ENCODE measurements at regions not wholly inside any gene's neighbourhood (a gene's known extent, or its start where the extent isn't known, plus 50 kb on each side); places are given as distances from the start of the nearest gene placed in this dataset.
A peak's percentile ranks its signal among the peaks of the same experiment; 100 is the strongest.

DNA sequence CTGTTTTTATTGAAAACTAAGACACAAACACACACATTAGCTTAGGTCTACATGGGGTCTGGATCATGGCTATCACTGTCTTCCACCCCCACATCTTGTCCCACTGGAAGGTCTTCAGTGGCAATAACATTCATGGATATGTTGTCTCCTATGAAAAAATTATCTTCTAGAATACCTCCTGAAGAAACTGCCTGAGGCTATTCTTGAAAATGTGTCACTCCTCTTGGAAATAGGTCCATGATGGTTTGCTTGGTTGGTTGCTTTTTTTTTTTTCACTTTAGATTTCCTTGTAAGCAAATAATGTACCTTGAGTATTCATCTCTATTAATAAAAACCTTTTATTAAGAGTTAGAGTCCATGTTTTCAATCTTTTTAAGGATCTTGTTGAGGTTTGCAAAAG lies 195.3 kb upstream of the PDE5A start:
- DNase-seq (ENCODE audit: low spot score) = no peak

DNA sequence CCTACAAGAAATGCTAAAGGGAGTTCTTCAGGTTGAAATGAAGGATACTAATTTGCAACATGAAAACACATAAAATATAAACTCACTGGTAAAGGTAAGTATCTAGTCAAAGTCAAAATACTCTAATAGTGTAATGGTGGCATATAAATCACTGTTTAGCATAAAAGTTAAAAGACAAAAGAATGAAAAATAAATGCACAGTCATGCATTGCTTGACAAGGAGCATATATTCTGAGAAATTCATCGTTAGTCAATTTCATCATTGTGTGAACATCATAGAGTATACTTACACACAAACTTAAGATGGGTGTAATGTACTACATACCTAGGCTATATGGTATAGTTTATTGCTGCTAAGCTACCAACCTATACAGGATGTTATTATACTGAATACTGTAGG lies 194.4 kb upstream of the PDE5A start:
- DNase-seq (ENCODE audit: low spot score) = no peak

- no peak for DNase-seq (ENCODE audit: low spot score)
Measured at GRCh38 chr4:119816473-119816872, 187.9 kb upstream of the PDE5A start.

- no peak for DNase-seq (ENCODE audit: low spot score)
Measured at GRCh38 chr4:119810001-119810400, 181.4 kb upstream of the PDE5A start.

- no peak for DNase-seq (ENCODE audit: low spot score)
Measured at GRCh38 chr4:119804404-119804803, 175.8 kb upstream of the PDE5A start.

DNA sequence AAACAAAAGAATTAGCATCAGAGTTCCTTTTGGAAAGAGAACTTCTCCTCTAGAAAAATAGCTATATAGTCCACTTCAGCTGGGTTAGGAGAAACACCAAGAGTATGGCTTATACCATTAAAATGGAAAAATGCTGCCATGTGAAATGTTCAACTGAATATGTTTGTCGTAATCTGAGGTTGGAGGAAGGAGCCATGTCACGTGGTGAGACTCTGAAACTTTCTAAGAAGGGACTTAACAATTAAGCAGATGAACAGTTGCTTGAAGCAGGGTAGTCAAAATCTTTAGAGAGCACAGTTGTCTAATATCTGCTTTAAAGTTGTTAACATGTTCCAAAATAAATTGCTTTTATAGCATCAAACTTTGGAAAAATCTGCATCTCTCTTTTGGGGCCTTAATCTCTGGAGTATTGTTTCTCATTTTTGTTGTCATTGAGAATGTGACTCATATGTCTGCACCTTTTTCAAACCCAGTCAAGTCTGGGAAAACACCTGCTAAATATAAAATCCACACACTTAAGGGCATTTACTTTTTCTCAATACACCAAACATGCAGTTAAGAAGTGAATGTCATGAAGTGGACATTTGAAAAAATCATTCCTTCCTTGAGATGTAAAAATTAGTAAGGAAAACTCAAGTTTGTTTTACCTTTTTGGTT lies 168.8 kb upstream of the PDE5A start:
- no peak for DNase-seq (ENCODE audit: low spot score)

DNA sequence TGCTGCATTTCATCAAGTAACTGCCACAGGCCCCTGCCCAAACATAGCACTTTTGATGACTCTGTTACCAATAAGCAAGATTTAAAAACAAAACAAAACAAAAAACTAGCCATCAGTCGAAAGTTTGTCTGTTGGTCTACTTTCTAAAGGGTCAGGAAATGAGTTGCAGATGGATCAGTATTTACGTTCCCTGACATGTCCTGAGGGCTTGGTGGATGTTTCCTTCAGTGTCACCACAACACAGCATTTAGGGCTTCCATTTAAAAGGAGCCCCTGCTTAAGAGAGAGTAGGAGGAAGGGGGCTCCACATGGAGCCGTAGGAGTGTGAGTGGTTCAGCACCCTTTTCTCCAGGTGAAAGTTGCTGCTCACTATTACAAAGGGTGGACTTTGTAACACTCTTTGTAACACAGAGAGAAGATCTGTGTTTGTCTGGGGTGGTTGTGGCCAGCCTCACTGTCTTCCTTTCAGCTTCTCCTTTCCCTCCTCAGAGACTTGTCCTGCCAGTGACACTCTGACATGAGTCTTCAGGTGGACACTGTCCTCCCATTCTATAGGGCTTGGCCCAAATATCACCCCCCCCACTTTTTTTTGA lies 167.5 kb upstream of the PDE5A start:
- no peak for DNase-seq (ENCODE audit: low spot score)

- no peak for DNase-seq (ENCODE audit: low spot score)
Measured at GRCh38 chr4:119794681-119795080, 166.1 kb upstream of the PDE5A start.

DNA sequence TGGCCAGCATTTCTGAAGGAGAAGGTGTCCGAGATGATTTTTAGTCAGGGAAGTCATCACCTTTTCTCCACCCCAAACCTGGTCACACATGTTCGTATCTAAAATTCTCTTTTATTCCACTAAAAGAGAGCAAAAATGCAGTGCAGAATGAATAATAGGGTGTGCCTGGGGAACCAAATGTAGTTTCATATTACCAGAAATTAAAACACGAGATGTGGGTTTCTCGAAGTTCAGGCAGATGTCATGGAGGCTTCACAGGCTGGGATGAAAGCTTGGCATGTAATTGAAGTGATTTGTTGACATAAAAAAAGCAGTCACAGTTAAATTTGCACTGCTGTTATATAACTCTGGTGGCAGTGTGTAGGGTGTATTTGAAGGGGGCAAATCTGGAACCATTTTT lies 165.5 kb upstream of the PDE5A start:
- no peak for DNase-seq (ENCODE audit: low spot score)

DNA sequence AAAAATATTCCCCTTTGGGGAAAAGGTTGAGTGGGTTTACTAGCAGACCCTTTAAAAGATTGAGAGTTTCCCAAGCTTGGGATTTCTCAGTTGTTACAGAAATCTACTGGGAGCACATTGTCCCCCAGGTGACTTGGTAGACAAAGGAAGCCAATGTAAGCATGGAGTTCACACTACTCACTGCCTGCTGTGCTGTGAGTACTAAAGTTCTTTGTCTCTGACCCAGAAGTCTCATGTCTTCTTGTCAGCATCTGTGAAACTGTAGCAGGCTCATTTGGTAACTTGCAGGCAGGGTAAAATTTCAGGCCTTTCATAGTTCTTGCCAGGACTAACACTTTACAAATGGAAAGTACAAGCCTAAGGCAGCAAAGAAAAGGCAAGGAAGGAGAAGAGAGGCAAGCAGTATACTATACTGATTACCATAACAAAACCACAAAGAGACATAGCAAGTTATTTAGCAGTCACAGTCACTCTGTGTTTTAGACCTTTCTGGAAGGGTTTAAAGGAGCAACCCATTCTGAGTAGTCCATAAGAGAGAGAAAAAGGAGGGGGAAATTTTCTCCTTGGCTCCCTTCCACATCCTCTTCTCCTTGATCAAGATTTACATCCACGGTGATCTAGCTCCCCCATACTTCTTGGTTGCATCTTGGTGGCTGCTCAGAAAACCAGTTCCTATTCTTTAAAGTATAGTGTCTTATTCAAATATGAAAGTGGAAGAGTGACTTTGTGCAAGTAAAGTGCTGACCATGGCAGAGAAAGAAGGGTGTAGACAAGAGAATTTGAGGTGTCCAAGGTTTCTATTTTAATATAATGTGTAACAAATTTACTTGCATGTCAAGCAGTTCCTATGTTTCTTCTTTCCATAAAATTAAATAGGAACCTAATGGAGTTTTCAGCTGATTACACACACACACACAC lies 160.0 kb upstream of the PDE5A start:
- no peak for DNase-seq (ENCODE audit: low spot score)

GRCh38 chr4:119785963-119786362 lies 157.4 kb upstream of the PDE5A start:
- DNase-seq (ENCODE audit: low spot score) = peak; percentile 1

GRCh38 chr4:119783189-119783983 lies 154.8 kb upstream of the PDE5A start:
- DNase-seq (ENCODE audit: low spot score) = no peak

GRCh38 chr4:119781044-119781443 lies 152.4 kb upstream of the PDE5A start:
- DNase-seq (ENCODE audit: low spot score) = no peak

DNA sequence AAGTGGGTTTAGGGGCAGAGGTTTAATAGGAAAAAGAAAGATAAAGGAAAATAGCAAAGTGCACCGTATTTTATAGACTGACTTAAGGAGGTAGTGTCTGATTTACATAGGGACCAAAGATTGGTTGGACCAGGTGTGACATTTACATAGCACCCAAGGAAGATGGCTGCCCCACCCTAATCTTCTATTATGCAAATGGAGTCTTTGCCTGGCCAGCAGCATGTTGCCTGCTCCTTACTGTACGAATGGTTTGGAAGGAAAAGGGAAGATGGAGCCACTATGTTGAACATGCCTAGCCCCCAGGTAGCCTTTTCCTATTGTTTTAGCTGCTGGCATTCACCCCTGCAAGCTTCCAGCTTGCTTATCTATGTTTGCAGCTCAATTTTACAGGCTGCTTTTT lies 146.2 kb upstream of the PDE5A start:
- DNase-seq (ENCODE audit: low spot score) = no peak

GRCh38 chr4:119765951-119766350 lies 137.3 kb upstream of the PDE5A start:
- no peak for DNase-seq (ENCODE audit: low spot score)

DNA sequence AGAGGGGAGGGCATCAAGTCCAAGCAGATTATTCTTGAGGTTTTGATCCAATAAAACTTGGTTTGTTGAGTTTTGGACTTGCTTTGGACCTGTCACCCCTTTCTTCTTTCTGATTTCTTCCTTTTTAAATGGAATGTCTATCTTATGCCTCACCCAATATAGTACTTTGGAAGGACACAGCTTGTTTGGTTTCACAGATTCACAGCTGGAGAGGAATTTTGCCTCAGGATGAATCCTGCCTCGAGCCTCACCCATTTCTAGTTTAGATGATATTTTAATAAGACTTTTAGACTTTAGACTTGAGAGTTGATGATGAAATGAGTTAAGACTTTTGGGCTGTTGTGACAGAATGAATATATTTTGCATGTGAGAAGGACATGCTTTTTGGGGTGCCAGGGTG lies 136.9 kb upstream of the PDE5A start:
- DNase-seq (ENCODE audit: low spot score) = no peak

DNA sequence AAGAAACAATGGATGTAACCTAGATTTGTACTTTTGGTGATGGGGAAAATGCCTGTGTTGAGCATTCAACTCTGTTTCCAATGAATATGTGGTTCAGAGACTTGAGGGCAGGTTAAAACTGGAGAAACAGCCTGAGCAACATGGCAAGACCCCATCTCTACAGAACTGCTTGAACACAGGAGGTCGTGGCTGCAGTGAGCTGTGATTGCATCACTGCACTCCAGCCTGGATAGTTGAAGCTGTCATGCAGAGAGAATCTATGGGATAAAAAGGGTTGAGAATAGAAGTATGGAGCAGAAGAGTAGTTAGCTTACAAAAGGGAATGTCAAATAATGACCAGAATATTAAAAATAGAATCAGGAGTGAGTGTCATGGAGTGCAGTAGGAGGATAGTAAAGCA lies 134.8 kb upstream of the PDE5A start:
- DNase-seq (ENCODE audit: low spot score) = no peak

DNA sequence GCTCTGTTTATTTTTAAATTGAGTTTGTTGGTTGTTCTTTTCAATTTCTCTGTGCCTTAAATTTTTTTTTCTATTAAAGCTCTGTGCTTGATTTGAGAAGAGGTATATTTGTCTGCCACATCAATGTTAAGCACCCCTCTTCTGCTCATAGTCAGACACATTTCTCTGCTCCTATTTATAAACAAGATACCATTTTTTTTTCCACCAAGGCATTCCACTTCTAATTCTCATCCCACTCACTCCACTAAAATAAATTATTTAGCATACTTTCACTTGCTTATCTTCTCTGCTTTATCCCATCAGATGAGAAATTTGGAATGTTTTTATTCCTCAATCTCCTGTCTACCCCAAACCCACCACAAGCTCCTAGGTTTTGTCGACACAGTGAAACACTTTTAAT lies 127.0 kb upstream of the PDE5A start:
- DNase-seq (ENCODE audit: low spot score) = no peak

DNA sequence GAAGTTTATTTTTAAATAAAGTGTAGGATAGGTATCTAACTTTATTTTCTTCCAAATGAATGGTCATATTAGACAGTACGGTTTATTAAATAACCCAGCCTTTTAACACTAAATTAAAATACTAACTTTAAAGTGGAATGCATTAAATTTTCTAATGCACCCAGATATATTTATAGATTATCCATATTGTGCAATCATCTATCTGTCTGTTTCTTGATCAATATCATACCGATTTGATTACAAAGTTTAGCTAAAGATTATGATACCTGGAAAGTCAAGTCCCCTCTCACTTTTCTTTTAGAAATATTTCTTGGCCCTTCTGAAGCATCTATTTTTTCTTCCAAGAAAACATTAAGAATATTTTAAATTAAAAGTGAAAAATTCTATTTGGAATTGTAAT lies 124.3 kb upstream of the PDE5A start:
- DNase-seq (ENCODE audit: low spot score) = no peak

DNA sequence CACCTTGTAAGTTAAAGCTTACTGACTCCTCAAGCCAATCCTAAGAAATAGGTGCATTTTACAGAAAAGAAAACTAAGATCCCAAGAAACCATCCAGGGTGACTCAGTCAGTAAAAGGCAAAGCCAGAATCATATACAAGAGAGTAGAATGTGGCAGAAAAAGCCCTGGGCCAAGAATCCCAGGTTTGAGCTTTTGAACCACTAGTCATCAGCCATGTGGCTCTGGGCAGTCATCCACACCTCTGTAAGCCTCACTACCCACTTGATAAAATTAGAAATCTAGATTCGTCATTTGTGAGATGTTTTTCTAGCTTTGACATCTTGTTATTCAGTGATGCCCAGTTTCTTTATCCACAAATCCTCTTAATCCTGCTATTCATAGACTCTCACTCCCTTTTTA lies 122.2 kb upstream of the PDE5A start:
- no peak for DNase-seq (ENCODE audit: low spot score)

GRCh38 chr4:119750048-119750447 lies 121.4 kb upstream of the PDE5A start:
- no peak for DNase-seq (ENCODE audit: low spot score)

DNA sequence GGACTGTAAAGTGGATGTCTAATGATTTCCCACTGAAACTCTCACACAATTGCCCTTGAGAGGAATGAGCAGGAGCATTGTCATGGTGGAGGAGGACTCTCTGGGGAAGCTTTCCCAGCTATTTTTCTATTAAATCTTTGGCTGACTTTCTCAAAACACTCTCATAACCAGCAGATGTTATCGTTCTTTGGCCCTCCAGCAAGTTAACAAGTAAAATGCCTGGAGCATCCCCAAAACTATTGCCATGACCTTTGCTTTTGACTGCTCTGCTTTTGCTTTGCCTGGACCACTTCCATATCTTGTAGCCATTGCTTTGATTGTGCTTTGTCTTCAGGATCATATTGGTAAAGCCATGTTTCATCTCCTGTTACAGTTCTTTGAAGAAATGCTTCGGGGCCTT lies 120.2 kb upstream of the PDE5A start:
- no peak for DNase-seq (ENCODE audit: low spot score)

Measured in SW480 (cell line).